Ectodermal cell (in vitro differentiated cells): ENCODE measurements at regions not wholly inside any gene's neighbourhood (a gene's known extent, or its start where the extent isn't known, plus 50 kb on each side); places are given as distances from the start of the nearest gene placed in this dataset.
"Not testable (repeated sequence)": the region's sequence is repeated elsewhere in the genome, so short reads cannot be mapped to it uniquely, and the experiment has no call there.

ENCODE experiments used
- H3K27ac ChIP-seq: 2 replicates; pipeline ENCODE4 v1.7.0; 2013; ENCODE audit warnings: mild to moderate bottlenecking, low read depth, low read length; ENCODE audit not compliant: insufficient read depth, poor library complexity, severe bottlenecking
- H3K27me3 ChIP-seq: 2 replicates; pipeline ENCODE4 v1.7.0; 2013; ENCODE audit warnings: mild to moderate bottlenecking, low read length; ENCODE audit not compliant: insufficient read depth, control insufficient read depth, poor library complexity, severe bottlenecking
- H3K36me3 ChIP-seq: one replicate; pipeline ENCODE4 v1.7.0; 2013; ENCODE audit warnings: low read length; ENCODE audit not compliant: control insufficient read depth, insufficient read depth
- H3K4me1 ChIP-seq: one replicate; pipeline ENCODE4 v1.7.0; 2013; ENCODE audit warnings: low read length; ENCODE audit not compliant: control insufficient read depth, insufficient read depth
- H3K4me3 ChIP-seq: 2 replicates; pipeline ENCODE4 v1.7.0; 2013; ENCODE audit warnings: low read depth, low read length, control low read depth; ENCODE audit not compliant: insufficient read depth
- H3K9me3 ChIP-seq: 2 replicates; pipeline ENCODE4 v1.7.0; 2013; ENCODE audit warnings: mild to moderate bottlenecking, low read length, moderate library complexity; ENCODE audit not compliant: control insufficient read depth
- WGBS, 2 experiments: methylation state at CpG; one replicate each; pipeline ENCODE4 v1.1.7; 2013; ENCODE audit warnings: missing lambda C conversion rate in 2 of 2; 5-methylcytosine and 5-hydroxymethylcytosine counted together

GRCh38 chr5:144680711-144681110 is 510.0 kb downstream of the KCTD16 start:
- Histone ChIP-seq H3K27ac (no peak overlapping the region), H3K27me3 (no peaks in the 10 kb centered on the region), H3K4me3 (no peak overlapping the region), H3K4me1 (no peaks in the 10 kb centered on the region), H3K9me3 (no peaks in the 10 kb centered on the region), H3K36me3 (no peaks in the 10 kb centered on the region)
- 100% methylated on average over 1 of the region's 1 CpG; no CpG with 5 or more reads in 1 of the 2 experiments for WGBS, 2 experiments

- H3K4me1 ChIP-seq = no peaks in the 10 kb centered on the region
- H3K27me3 ChIP-seq = no peaks in the 10 kb centered on the region
- 100% methylated on average over 1 of the region's 1 CpG; no CpG with 5 or more reads in 1 of the 2 experiments for WGBS, 2 experiments
- no peak overlapping the region for H3K4me3 ChIP-seq
- H3K36me3 ChIP-seq = no peaks in the 10 kb centered on the region
- H3K27ac ChIP-seq = no peak overlapping the region
- no peaks in the 10 kb centered on the region for H3K9me3 ChIP-seq
Observed at GRCh38 chr5:144671066-144671465, 500.4 kb downstream of the KCTD16 start.

GRCh38 chr5:144659634-144660227 is 489.1 kb downstream of the KCTD16 start:
- 95 to 100% methylated on average over 1 of the region's 2 CpGs for WGBS, 2 experiments
- no peak overlapping the region for H3K4me3 ChIP-seq
- H3K4me1 ChIP-seq = no peaks in the 10 kb centered on the region
- no peaks in the 10 kb centered on the region for H3K27me3 ChIP-seq
- no peaks in the 10 kb centered on the region for H3K36me3 ChIP-seq
- H3K9me3 ChIP-seq = no peaks in the 10 kb centered on the region
- no peak overlapping the region for H3K27ac ChIP-seq

GRCh38 chr5:144644317-144644716 is 473.6 kb downstream of the KCTD16 start:
- WGBS, 2 experiments = 27 to 55% methylated on average over 3 of the region's 3 CpGs
- Histone ChIP-seq H3K27ac (no peak overlapping the region), H3K36me3 (no peaks in the 10 kb centered on the region), H3K9me3 (no peaks in the 10 kb centered on the region), H3K4me1 (no peaks in the 10 kb centered on the region), H3K4me3 (no peak overlapping the region), H3K27me3 (no peaks in the 10 kb centered on the region)

GRCh38 chr5:144638787-144639186 is 468.1 kb downstream of the KCTD16 start:
- 86 to 88% methylated on average over 2 of the region's 2 CpGs for WGBS, 2 experiments
- H3K9me3 ChIP-seq = peaks cover 3% of the 10 kb centered on the region
- no peak overlapping the region for H3K4me3 ChIP-seq
- no peaks in the 10 kb centered on the region for H3K36me3 ChIP-seq
- H3K4me1 ChIP-seq = no peaks in the 10 kb centered on the region
- H3K27me3 ChIP-seq = no peaks in the 10 kb centered on the region
- no peak overlapping the region for H3K27ac ChIP-seq

- Histone ChIP-seq H3K27ac (no peak overlapping the region), H3K27me3 (no peaks in the 10 kb centered on the region), H3K9me3 (peaks cover 7% of the 10 kb centered on the region), H3K4me1 (no peaks in the 10 kb centered on the region), H3K4me3 (no peak overlapping the region), H3K36me3 (no peaks in the 10 kb centered on the region)
- WGBS, 2 experiments = 82 to 93% methylated on average over 2 of the region's 2 CpGs
Observed at GRCh38 chr5:144634138-144634537, 463.5 kb downstream of the KCTD16 start.

GRCh38 chr5:144598451-144599068 is 427.9 kb downstream of the KCTD16 start:
- Histone ChIP-seq H3K36me3 (no peaks in the 10 kb centered on the region), H3K27ac (no peak overlapping the region), H3K4me3 (peak overlapping the region; percentile 14), H3K27me3 (no peaks in the 10 kb centered on the region), H3K4me1 (peaks cover 10% of the 10 kb centered on the region), H3K9me3 (no peaks in the 10 kb centered on the region)
- 48 to 59% methylated on average over 30 of the region's 30 CpGs for WGBS, 2 experiments

- WGBS, 2 experiments = 88 to 93% methylated on average over 2 of the region's 2 CpGs
Observed at GRCh38 chr5:144596517-144596916, 425.8 kb downstream of the KCTD16 start.

GRCh38 chr5:144594919-144595318 is 424.2 kb downstream of the KCTD16 start:
- H3K27ac ChIP-seq = no peak overlapping the region
- no peak overlapping the region for H3K4me3 ChIP-seq
- H3K9me3 ChIP-seq = no peaks in the 10 kb centered on the region
- H3K36me3 ChIP-seq = no peaks in the 10 kb centered on the region
- H3K4me1 ChIP-seq = peaks cover 10% of the 10 kb centered on the region
- 94% methylated on average over 25 of the region's 25 CpGs for WGBS, 2 experiments
- no peaks in the 10 kb centered on the region for H3K27me3 ChIP-seq

More at GRCh38 chr5:144596517-144596916, 425.8 kb downstream of the KCTD16 start:
- H3K36me3 ChIP-seq = no peaks in the 10 kb centered on the region
- peaks cover 10% of the 10 kb centered on the region for H3K4me1 ChIP-seq
- H3K27ac ChIP-seq = no peak overlapping the region
- no peaks in the 10 kb centered on the region for H3K27me3 ChIP-seq
- no peaks in the 10 kb centered on the region for H3K9me3 ChIP-seq
- H3K4me3 ChIP-seq = no peak overlapping the region

- H3K4me1 ChIP-seq, H3K4me3 ChIP-seq, H3K27me3 ChIP-seq, H3K27ac ChIP-seq, H3K9me3 ChIP-seq, H3K36me3 ChIP-seq: not testable (repeated sequence)
- 62 to 69% methylated on average over 4 of the region's 4 CpGs for WGBS, 2 experiments
Observed at GRCh38 chr5:144594234-144594633, 423.6 kb downstream of the KCTD16 start.
